Pancreas (tissue), 10 donors: ENCODE measurements at regions not wholly inside any gene's neighbourhood (a gene's known extent, or its start where the extent isn't known, plus 50 kb on each side); places are given as distances from the start of the nearest gene placed in this dataset.

ENCODE experiments used
- ATAC-seq, 4 donors: fragments of 200-7000 bp; cut with Tn5 transposase; one replicate each; pipeline versions ENCODE4 v1.8.0 to v1.9.1; 2020; ENCODE audit warnings: mild to moderate bottlenecking in 4 of 4, moderate library complexity in 4 of 4
- DNase-seq, 6 donors: peaks; one replicate each; pipeline ENCODE4 v3.0.0-alpha.2; 2020
- FAIRE-seq: peaks from 2 replicates; lab custom pipeline; 2012; peaks lifted over from hg19 to GRCh38; lab: Jason Lieb, UNC
- H3K27ac ChIP-seq, 4 donors: fragments of 200-600 bp; sonication (generic); 1 replicate in 3 of 4; 2 replicates in 1 of 4; pipeline versions ENCODE4 v1.5.0 to v1.8.0; 2020
- H3K27me3 ChIP-seq, 4 donors: fragments of 200-600 bp; one replicate each; pipeline ENCODE4 v1.8.0; 2021
- H3K36me3 ChIP-seq, 3 donors: fragments of 200-600 bp; sonication (generic) in 1 of 3; one replicate each; pipeline versions ENCODE4 v1.5.0 to v1.8.0; 2020 to 2021
- H3K4me1 ChIP-seq, 3 donors: fragments of 200-600 bp; one replicate each; pipeline ENCODE4 v1.8.0; 2021
- H3K4me3 ChIP-seq, 4 donors: fragments of 200-600 bp; sonication (generic) in 2 of 4; one replicate each; pipeline versions ENCODE4 v1.5.0 to v1.8.0; 2020 to 2021
- H3K9me3 ChIP-seq, 4 donors: fragments of 200-600 bp; one replicate each; pipeline ENCODE4 v1.8.0; 2021
- CTCF ChIP-seq, 4 donors: fragments of 200-600 bp; sonication (generic) in 3 of 4; IDR thresholded peaks; one replicate each; pipeline versions ENCODE4 v1.5.0 to v1.8.0; 2021; ENCODE audit warnings: antibody characterized with exemption in 4 of 4
- WGBS, 2 donors: extraction: QIAGEN DNeasy Blood & Tissue Kit; methylation state at CpG; one replicate each; pipeline ENCODE4 v1.1.7; 2013; 5-methylcytosine and 5-hydroxymethylcytosine counted together
- intact Hi-C, 3 donors: fragments of 100-400 bp; cut with DNase I; formaldehyde crosslinking; loops; one replicate each; pipeline versions ENCODE4 v1.11.1 to v1.14.2; 2022
- donor health status: healthy with polysubstance abuse.
- donor health status: DM: no; HTN: no; CAD: no; lungs with moderate emphysema.
- donor health status: DM: no; HTN: no; CAD: no.
- donor health status: control.
- donor health status: control.
- donor health status: Bipolar disorder and iron deficiency.
- donor health status: DM: yes; HTN: yes; CAD: no.
- donor health status: DM: no; HTN: no; CAD: no.
- donor health status: DM: no; HTN: no; CAD: no.
- donor health status: DM: yes; HTN: yes; CAD: no.

DNA sequence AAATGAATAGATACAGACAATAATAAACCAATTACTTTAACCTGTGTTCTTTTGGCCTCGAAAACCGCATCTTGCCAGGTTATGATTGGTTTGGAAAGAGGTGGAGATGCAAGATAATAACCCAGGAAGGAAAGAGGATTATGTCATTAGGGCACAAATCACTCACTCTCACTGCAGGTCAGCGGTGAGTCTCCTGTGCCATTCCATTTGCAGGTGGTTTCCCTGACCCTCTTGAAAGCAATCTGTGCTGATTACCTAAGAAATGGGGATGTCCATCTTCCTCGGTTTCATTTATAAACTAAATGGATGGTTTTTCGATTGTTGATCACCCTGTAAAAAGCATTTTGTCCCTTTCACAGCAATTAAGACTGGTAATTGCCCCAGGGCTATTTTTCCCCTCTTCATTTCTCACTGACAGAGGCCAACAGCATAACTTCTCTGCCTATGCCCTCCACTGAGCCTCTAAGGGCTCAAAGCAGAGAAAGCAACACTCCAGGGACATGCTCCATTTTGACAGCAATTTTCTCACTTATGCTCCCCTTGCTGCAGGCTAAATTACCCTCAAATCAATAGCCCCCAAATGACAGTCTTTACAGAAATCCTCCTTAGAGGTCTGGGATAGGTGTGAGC, 257.5 kb downstream of the IPMK start:
- Histone ChIP-seq H3K36me3 (no peaks in the 10 kb centered on the region), H3K27ac (no peak overlapping the region), H3K4me1 (no peaks in the 10 kb centered on the region), H3K27me3 (no peaks in the 10 kb centered on the region), H3K4me3 (no peak overlapping the region), H3K9me3 (no peaks in the 10 kb centered on the region)
- intact Hi-C loops, result no loop called here
- no peak for TF ChIP-seq CTCF (IDR thresholded peaks at IDR 0.05)
- DNase-seq (no peak), ATAC-seq (no peak), FAIRE-seq (no peak)
- WGBS, 2 donors, result 60 to 62% methylated on average over 5 of the region's 5 CpGs

- Histone ChIP-seq H3K4me3 (no peak overlapping the region), H3K27ac (no peak overlapping the region), H3K36me3 (no peaks in the 10 kb centered on the region), H3K9me3 (no peaks in the 10 kb centered on the region), H3K4me1 (no peaks in the 10 kb centered on the region), H3K27me3 (no peaks in the 10 kb centered on the region)
- 24 to 34% methylated on average over 2 of the region's 2 CpGs for WGBS, 2 donors
- DNase-seq (no peak), FAIRE-seq (no peak), ATAC-seq (no peak)
- intact Hi-C loops, result no loop called here
- TF ChIP-seq CTCF (IDR thresholded peaks at IDR 0.05), result no peak
These were observed 263.7 kb downstream of the IPMK start for GRCh38 chr10:58003945-58004344.

DNA sequence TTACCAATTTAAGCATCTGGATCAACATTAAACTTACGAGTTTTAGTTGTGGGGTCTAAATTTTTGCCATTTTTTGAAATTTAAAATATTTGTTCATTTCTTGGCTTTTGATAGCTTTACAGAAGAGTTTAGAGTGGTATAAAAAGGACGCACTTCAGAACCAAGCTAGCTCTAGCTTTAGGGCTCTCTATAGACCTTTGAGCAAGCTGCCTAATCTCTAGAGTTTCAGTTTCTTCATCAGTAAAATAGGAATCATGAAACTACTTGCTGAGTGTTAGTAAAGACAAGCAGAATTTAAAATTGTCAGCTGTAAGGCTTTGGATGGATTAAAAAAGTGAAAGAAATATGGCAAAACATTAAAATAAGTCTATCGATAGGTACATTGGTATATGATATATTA, 266.5 kb downstream of the IPMK start:
- Histone ChIP-seq H3K4me1 (no peaks in the 10 kb centered on the region), H3K27ac (no peak overlapping the region), H3K9me3 (no peaks in the 10 kb centered on the region), H3K4me3 (no peak overlapping the region), H3K27me3 (no peaks in the 10 kb centered on the region), H3K36me3 (no peaks in the 10 kb centered on the region)
- DNase-seq (no peak), ATAC-seq (no peak), FAIRE-seq (no peak)
- intact Hi-C loops, result no loop called here
- 75 to 77% methylated on average over 3 of the region's 3 CpGs for WGBS, 2 donors
- no peak for TF ChIP-seq CTCF (IDR thresholded peaks at IDR 0.05)

GRCh38 chr10:57996536-57996935, 271.2 kb downstream of the IPMK start:
- Histone ChIP-seq H3K27me3 (no peaks in the 10 kb centered on the region), H3K27ac (no peak overlapping the region), H3K4me1 (no peaks in the 10 kb centered on the region), H3K9me3 (no peaks in the 10 kb centered on the region), H3K4me3 (no peak overlapping the region), H3K36me3 (no peaks in the 10 kb centered on the region)
- WGBS, 2 donors, result 62 to 83% methylated on average over 2 of the region's 2 CpGs
- FAIRE-seq, result no peak
- DNase-seq, result no peak
- intact Hi-C loops, result no loop called here
- ATAC-seq, result no peak
- no peak for TF ChIP-seq CTCF (IDR thresholded peaks at IDR 0.05)

DNA sequence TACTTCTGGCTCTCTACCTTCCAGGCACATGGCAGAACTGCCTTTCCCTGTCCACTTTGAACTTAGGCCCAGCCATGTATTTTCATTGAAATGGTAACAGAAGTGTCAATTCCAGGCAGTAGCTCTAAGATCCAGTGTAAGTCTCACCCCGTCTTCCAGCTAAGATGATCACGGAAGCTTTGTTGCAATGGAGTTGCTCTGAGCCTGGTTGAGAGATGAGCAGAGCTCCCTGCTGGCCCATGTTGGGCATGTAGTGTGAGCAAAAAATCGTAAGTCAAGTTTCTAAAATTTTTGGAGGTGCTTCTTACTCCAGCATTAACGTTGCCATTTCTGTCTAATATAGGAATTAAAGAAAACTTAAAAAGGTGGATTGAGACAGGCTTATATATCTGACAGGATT, 274.4 kb downstream of the IPMK start:
- no peak for TF ChIP-seq CTCF (IDR thresholded peaks at IDR 0.05)
- no peak overlapping the region for H3K4me3 ChIP-seq
- intact Hi-C loops, result no loop called here
- H3K9me3 ChIP-seq, result no peaks in the 10 kb centered on the region
- H3K36me3 ChIP-seq, result no peaks in the 10 kb centered on the region
- FAIRE-seq (no peak), ATAC-seq (no peak), DNase-seq (no peak)
- no peaks in the 10 kb centered on the region for H3K4me1 ChIP-seq
- H3K27ac ChIP-seq, result no peak overlapping the region
- H3K27me3 ChIP-seq, result no peaks in the 10 kb centered on the region
- WGBS, 2 donors, result 76 to 82% methylated on average over 4 of the region's 4 CpGs
